Esophagus squamous epithelium (tissue), 4 donors: ENCODE measurements at regions not wholly inside any gene's neighbourhood (a gene's known extent, or its start where the extent isn't known, plus 50 kb on each side); places are given as distances from the start of the nearest gene placed in this dataset.

Experiments used
- POLR2A ChIP-seq, 4 donors: fragments of 450-650 bp; IDR thresholded peaks; one replicate each; pipeline ENCODE4 v1.6.1; 2017; ENCODE audit warnings: antibody characterized with exemption in 4 of 4, mild to moderate bottlenecking in 4 of 4, moderate library complexity in 3 of 4
- TF ChIP-seq, protein P1 (sequence below), 6 experiments: fragments of 450-650 bp in 4 of 6; fragments of 200-600 bp in 2 of 6; sonication (generic) in 2 of 6; IDR thresholded peaks; one replicate each; pipeline ENCODE4 v1.5.1; 2016 to 2019; ENCODE audit warnings: antibody characterized with exemption in 6 of 6, mild to moderate bottlenecking in 4 of 6, moderate library complexity in 4 of 6

DNA sequence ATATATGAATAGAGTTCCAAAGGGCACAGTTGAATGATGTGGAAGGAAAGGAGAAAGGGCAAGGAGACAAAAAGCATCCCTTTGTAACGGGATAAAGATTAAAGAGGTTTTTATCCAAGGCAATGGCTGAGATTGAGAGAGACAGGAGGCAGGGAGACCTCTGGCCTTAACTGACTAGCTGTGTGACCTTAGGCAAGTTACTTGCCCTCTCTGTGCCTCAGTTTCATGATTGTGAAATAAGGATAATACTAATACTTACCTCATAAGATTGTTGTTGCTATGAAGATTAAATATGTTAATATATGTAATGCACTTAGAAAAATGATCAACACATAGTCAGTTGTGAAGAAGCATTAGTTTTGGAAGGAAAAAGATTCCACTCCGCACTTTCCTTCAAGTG lies 130.2 kb upstream of the EEA1 start:
- TF ChIP-seq, protein P1, sequence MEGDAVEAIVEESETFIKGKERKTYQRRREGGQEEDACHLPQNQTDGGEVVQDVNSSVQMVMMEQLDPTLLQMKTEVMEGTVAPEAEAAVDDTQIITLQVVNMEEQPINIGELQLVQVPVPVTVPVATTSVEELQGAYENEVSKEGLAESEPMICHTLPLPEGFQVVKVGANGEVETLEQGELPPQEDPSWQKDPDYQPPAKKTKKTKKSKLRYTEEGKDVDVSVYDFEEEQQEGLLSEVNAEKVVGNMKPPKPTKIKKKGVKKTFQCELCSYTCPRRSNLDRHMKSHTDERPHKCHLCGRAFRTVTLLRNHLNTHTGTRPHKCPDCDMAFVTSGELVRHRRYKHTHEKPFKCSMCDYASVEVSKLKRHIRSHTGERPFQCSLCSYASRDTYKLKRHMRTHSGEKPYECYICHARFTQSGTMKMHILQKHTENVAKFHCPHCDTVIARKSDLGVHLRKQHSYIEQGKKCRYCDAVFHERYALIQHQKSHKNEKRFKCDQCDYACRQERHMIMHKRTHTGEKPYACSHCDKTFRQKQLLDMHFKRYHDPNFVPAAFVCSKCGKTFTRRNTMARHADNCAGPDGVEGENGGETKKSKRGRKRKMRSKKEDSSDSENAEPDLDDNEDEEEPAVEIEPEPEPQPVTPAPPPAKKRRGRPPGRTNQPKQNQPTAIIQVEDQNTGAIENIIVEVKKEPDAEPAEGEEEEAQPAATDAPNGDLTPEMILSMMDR (IDR thresholded peaks at IDR 0.05): no peak
- no peak for TF ChIP-seq POLR2A (IDR thresholded peaks at IDR 0.05)
